ENCODE measurements at regions not wholly inside any gene's neighbourhood (a gene's known extent, or its start where the extent isn't known, plus 50 kb on each side); places are given as distances from the start of the nearest gene placed in this dataset.

DNA sequence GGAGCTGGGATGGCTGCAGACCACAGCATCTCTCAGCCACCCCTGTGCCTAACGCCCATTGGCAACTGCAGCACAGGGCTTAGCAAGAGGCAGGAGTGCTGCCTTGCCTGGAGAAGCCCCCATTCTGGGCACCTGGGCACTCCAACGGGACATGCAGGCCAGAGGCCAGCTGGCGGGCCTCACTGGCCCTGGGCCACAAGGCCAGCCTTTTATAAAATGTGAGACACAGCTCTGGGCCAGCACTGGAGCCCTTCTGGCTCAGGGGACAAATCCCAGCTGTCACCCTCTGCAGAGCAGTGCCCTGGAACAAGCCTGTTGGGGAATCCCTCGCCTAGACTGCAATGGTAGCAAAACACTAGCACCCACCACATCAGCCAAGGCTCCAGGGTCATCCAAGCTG is 171.8 kb downstream of the WSCD1 start:
- intact Hi-C loops (cut with DNase I) = no loop called here
- Histone ChIP-seq H3K4me1 (no peaks in the 10 kb centered on the region), H3K36me3 (no peaks in the 10 kb centered on the region), H3K27ac (no peak overlapping the region), H3K4me3 (no peak overlapping the region), H3K9me3 (no peaks in the 10 kb centered on the region), H3K27me3 (no peaks in the 10 kb centered on the region)
- DNase-seq = no peak
- WGBS, 2 donors = 35 to 45% methylated on average over 4 of the region's 4 CpGs
- TF ChIP-seq, protein P1, sequence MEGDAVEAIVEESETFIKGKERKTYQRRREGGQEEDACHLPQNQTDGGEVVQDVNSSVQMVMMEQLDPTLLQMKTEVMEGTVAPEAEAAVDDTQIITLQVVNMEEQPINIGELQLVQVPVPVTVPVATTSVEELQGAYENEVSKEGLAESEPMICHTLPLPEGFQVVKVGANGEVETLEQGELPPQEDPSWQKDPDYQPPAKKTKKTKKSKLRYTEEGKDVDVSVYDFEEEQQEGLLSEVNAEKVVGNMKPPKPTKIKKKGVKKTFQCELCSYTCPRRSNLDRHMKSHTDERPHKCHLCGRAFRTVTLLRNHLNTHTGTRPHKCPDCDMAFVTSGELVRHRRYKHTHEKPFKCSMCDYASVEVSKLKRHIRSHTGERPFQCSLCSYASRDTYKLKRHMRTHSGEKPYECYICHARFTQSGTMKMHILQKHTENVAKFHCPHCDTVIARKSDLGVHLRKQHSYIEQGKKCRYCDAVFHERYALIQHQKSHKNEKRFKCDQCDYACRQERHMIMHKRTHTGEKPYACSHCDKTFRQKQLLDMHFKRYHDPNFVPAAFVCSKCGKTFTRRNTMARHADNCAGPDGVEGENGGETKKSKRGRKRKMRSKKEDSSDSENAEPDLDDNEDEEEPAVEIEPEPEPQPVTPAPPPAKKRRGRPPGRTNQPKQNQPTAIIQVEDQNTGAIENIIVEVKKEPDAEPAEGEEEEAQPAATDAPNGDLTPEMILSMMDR (IDR thresholded peaks at IDR 0.05) = no peak
- ATAC-seq = no peak
- FAIRE-seq = no peak

DNA sequence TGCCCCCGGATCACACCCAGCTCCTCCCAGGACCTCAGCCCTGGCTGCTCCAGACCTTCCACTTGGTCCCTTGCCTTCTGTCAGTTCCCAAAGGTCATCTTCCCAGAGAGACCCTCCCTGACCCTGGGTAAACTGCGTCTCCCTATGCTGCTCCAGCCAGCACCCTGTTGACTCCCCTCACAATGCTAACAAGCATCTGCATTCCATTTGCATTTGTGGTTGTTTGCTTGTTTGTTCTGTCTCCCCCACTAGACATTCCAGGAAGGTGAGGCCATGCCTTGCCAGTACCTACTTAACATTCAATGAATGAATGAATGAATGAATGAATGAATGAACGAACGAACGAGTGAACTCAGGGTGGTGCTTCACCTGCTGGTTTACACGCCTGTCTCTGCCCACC is 171.2 kb downstream of the WSCD1 start:
- intact Hi-C loops (cut with DNase I) = no loop called here
- 24 to 27% methylated on average over 6 of the region's 6 CpGs for WGBS, 2 donors
- Histone ChIP-seq H3K4me3 (no peak overlapping the region), H3K9me3 (no peaks in the 10 kb centered on the region), H3K4me1 (no peaks in the 10 kb centered on the region), H3K27me3 (no peaks in the 10 kb centered on the region), H3K36me3 (no peaks in the 10 kb centered on the region), H3K27ac (no peak overlapping the region)
- DNase-seq (no peak), ATAC-seq (no peak), FAIRE-seq (no peak)
- TF ChIP-seq, protein P1 (IDR thresholded peaks at IDR 0.05) = no peak

DNA sequence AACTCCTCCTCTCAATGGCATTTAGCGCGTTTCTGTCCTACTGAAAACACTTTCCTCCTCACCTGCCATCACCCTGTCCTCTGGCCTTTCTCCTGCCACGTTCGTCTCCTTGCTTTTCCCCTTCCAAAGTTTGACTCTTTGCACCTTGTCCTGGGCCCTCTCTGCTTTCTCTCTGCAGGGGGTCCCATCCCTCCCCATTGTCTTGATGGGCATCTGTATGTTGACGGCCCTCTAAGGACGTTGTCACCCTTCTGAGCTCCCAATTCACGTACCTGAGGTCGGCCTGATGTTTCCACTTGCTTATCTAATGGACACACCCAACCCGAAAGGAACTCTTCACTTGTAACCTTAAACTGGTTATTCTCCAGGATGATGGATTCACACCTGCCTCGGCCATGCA is 170.4 kb downstream of the WSCD1 start:
- FAIRE-seq (no peak), ATAC-seq (no peak), DNase-seq (no peak)
- H3K9me3 ChIP-seq = no peaks in the 10 kb centered on the region
- WGBS, 2 donors = 35 to 41% methylated on average over 10 of the region's 10 CpGs
- H3K4me1 ChIP-seq = no peaks in the 10 kb centered on the region
- no peak overlapping the region for H3K27ac ChIP-seq
- TF ChIP-seq, protein P1 (IDR thresholded peaks at IDR 0.05) = no peak
- H3K4me3 ChIP-seq = no peak overlapping the region
- H3K27me3 ChIP-seq = no peaks in the 10 kb centered on the region
- H3K36me3 ChIP-seq = no peaks in the 10 kb centered on the region
- intact Hi-C loops (cut with DNase I) = no loop called here

DNA sequence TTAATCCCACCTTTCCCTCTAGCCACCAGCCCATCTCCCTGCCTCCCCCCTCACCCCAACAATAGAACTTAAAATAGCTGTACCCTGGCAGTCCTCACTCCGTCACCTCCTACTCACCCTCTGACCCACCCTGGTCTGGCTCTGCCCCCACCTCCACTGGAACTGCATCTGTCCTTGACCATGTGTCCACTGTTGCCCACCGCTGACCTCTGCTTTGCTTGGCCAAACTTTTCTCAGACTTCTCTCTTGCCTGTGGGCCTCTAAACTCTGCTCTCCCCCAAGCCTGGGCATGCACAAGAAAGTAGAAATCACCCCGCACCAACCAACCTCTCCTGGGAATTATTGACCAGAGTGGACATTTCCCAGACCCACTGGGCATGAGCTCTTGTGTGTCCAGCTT is 169.8 kb downstream of the WSCD1 start:
- Histone ChIP-seq H3K4me1 (no peaks in the 10 kb centered on the region), H3K9me3 (no peaks in the 10 kb centered on the region), H3K27ac (no peak overlapping the region), H3K27me3 (no peaks in the 10 kb centered on the region), H3K4me3 (no peak overlapping the region), H3K36me3 (no peaks in the 10 kb centered on the region)
- 54 to 62% methylated on average over 3 of the region's 3 CpGs for WGBS, 2 donors
- DNase-seq (no peak), ATAC-seq (no peak), FAIRE-seq (no peak)
- intact Hi-C loops (cut with DNase I) = no loop called here
- TF ChIP-seq, protein P1 (IDR thresholded peaks at IDR 0.05) = no peak

DNA sequence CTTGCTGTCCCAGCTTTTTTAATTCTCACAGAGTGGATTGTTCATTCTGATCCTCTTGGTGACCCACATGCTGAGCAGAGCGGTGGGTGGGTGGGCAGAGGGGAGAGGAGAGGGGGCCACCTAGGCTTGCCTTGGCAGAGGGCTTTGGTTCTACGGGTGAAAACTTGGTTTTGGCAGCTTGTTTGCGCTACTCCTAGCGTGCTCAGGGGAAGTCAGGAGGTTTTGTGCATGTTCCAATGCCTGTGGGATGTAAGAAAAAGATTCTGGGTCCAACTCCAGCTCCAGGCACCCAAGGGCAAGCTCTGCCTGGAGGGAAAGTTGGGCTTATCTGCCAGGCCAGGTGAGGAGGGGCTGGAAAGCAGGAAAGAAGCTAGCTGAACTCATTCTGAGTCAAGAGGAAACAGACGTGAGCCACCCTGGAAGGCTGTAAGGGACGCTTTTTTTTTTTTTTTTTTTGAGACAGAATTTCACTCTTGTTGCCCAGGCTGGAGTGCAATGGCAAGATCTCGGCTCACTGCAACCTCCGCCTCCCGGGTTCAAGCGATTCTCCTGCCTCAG is 169.1 kb downstream of the WSCD1 start:
- Histone ChIP-seq H3K27ac (no peak overlapping the region), H3K36me3 (no peaks in the 10 kb centered on the region), H3K27me3 (no peaks in the 10 kb centered on the region), H3K4me1 (no peaks in the 10 kb centered on the region), H3K4me3 (no peak overlapping the region), H3K9me3 (no peaks in the 10 kb centered on the region)
- DNase-seq (no peak), FAIRE-seq (no peak), ATAC-seq (no peak)
- TF ChIP-seq, protein P1 (IDR thresholded peaks at IDR 0.05) = no peak
- 48 to 59% methylated on average over 10 of the region's 10 CpGs for WGBS, 2 donors
- intact Hi-C loops (cut with DNase I) = no loop called here

Data from pancreas (tissue), 10 donors.